ENCODE measurements at regions not wholly inside any gene's neighbourhood (a gene's known extent, or its start where the extent isn't known, plus 50 kb on each side); places are given as distances from the start of the nearest gene placed in this dataset.

GRCh38 chr22:46028106-46028991, 51.4 kb upstream of the WNT7B start:
- TF ChIP-seq, protein P1, sequence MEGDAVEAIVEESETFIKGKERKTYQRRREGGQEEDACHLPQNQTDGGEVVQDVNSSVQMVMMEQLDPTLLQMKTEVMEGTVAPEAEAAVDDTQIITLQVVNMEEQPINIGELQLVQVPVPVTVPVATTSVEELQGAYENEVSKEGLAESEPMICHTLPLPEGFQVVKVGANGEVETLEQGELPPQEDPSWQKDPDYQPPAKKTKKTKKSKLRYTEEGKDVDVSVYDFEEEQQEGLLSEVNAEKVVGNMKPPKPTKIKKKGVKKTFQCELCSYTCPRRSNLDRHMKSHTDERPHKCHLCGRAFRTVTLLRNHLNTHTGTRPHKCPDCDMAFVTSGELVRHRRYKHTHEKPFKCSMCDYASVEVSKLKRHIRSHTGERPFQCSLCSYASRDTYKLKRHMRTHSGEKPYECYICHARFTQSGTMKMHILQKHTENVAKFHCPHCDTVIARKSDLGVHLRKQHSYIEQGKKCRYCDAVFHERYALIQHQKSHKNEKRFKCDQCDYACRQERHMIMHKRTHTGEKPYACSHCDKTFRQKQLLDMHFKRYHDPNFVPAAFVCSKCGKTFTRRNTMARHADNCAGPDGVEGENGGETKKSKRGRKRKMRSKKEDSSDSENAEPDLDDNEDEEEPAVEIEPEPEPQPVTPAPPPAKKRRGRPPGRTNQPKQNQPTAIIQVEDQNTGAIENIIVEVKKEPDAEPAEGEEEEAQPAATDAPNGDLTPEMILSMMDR (IDR thresholded peaks at IDR 0.05; ENCODE audit: low read length): no peak
- TF ChIP-seq EZH2 (IDR thresholded peaks at IDR 0.05; ENCODE audit: borderline replicate concordance, low read length): no peak

Data from OCI-LY1 (cell line).